K562 (cell line): ENCODE measurements at regions not wholly inside any gene's neighbourhood (a gene's known extent, or its start where the extent isn't known, plus 50 kb on each side); places are given as distances from the start of the nearest gene placed in this dataset.

Experiments
- BMI1 ChIP-seq: fragments of 150-350 bp; IDR thresholded peaks from 2 replicates; pipeline ENCODE4 v1.6.1; 2014; ENCODE audit warnings: low read length
- BRF1 ChIP-seq: IDR thresholded peaks from 3 replicates; pipeline ENCODE4 v1.6.1; 2011; ENCODE audit warnings: borderline replicate concordance, mild to moderate bottlenecking; ENCODE audit not compliant: insufficient read length; ENCODE audit errors: extremely low read depth
- FOXA3 ChIP-seq, 2 experiments: fragments of 450-650 bp in 1 of 2; sonication (generic) in 1 of 2; formaldehyde crosslinking; IDR thresholded peaks in 1 of 2; conservative IDR thresholded peaks in 1 of 2; 2 replicates each; pipeline versions ENCODE4 v1.4.0 to v1.8.0; 2020 to 2022; ENCODE audit warnings: mild to moderate bottlenecking in 2 of 2, missing genetic modification reagents in 1 of 2
- HSF4 ChIP-seq: fragments of 250-450 bp; sonication (Bioruptor Pico); IDR thresholded peaks from 2 replicates; pipeline ENCODE4 v2.1.2; 2022; ENCODE audit warnings: mild to moderate bottlenecking, moderate library complexity, borderline replicate concordance
- MCM5 ChIP-seq: fragments of 450-650 bp; IDR thresholded peaks from 2 replicates; pipeline ENCODE4 v1.6.1; 2016; ENCODE audit warnings: low read depth
- MEIS2 ChIP-seq: fragments of 450-650 bp; IDR thresholded peaks from 2 replicates; pipeline ENCODE4 v1.6.1; 2014; ENCODE audit warnings: mild to moderate bottlenecking; ENCODE audit not compliant: partially characterized antibody
- NFXL1 ChIP-seq: fragments of 450-650 bp; formaldehyde crosslinking; IDR thresholded peaks from 2 replicates; pipeline ENCODE4 v1.4.0; 2021; ENCODE audit warnings: mild to moderate bottlenecking
- PBX2 ChIP-seq, 2 experiments: IDR thresholded peaks in 1 of 2; conservative IDR thresholded peaks in 1 of 2; 2 replicates each; pipeline ENCODE4 v1.6.1; 2016; ENCODE audit warnings: low read depth in 2 of 2, mild to moderate bottlenecking in 1 of 2, missing compliant biosample characterization in 1 of 2, missing genetic modification characterization in 1 of 2, moderate library complexity in 1 of 2
- RREB1 ChIP-seq: fragments of 250-450 bp; sonication (Bioruptor Pico); IDR thresholded peaks from 2 replicates; pipeline ENCODE4 v1.4.0; 2020
- ZNF696 ChIP-seq: fragments of 250-450 bp; sonication (Bioruptor Pico); conservative IDR thresholded peaks from 2 replicates; pipeline ENCODE4 v1.4.0; 2020; ENCODE audit warnings: mild to moderate bottlenecking, moderate library complexity

GRCh38 chr7:25456467-25457171 lies 228.3 kb upstream of the NPVF start (continued):
- TF ChIP-seq NFXL1 (CRISPR knock-in tag) (no peak), FOXA3 (CRISPR knock-in tag; conservative IDR thresholded peaks at IDR 0.05 in 1 of 2, IDR thresholded peaks at IDR 0.05 in 1 of 2) (peak in 1 of 2 experiments; percentile 93; a peak in 2 of 4 replicates), MCM5 (no peak), RREB1 (CRISPR knock-in tag) (0 out of 2 replicates have a peak, but pooled peaks have one; percentile 19), HSF4 (no peak), MEIS2 (peak; percentile 18), BMI1 (no peak), PBX2 (CRISPR knock-in tag; IDR thresholded peaks at IDR 0.05; ENCODE audit: low read depth) (no peak), PBX2 (tag; conservative IDR thresholded peaks at IDR 0.05; ENCODE audit: low read depth) (peak; percentile 43; the same call in 1 of the 2 replicates), BRF1 (no peak), ZNF696 (CRISPR knock-in tag) (no peak)
